ENCODE measurements at regions not wholly inside any gene's neighbourhood (a gene's known extent, or its start where the extent isn't known, plus 50 kb on each side); places are given as distances from the start of the nearest gene placed in this dataset.

GRCh38 chr1:79100385-79100784 lies 93.9 kb upstream of the ADGRL4 start:
- no peak for DNase-seq (ENCODE audit: low read depth, low spot score)

DNA sequence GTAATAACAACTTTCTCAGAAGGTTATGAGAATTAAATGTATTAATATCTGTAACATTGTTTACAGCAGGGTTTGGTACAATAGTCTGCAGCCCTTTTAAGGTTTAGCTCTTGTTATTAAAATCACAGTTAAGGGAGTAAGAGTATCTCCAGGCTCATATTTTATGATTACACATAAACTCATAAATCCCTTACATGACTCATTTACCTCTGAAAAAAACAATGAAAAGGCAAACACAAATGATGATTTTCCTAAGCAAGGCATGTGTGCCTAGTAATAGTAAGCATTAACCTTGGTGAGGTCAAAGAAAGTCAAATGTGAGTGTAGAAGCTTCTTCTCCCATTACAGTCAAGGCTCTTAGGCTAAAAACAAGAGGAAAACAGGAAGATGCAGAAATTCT lies 84.5 kb upstream of the ADGRL4 start:
- no peak for DNase-seq (ENCODE audit: low read depth, low spot score)

GRCh38 chr1:79089946-79090345 lies 83.4 kb upstream of the ADGRL4 start:
- DNase-seq (ENCODE audit: low read depth, low spot score) = no peak

DNA sequence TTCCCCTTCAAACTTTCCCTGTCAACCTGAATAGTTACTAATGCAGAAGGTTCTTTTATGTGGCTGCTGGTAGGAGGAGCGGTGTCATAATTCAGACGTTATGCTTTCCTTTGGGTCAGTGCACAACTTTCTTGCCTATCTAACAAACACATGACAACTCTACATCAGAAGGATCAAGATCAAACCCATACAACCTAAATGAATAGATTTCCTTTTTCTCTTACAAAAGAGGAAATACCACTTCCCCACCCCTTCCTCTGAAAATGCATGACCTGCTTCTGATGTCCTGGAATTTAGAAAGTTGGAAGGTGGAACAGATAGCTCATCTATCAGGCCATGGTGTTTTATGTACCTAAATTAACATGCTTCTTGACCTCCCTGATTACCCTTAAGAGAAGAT lies 75.7 kb upstream of the ADGRL4 start:
- DNase-seq (ENCODE audit: low read depth, low spot score) = no peak

DNA sequence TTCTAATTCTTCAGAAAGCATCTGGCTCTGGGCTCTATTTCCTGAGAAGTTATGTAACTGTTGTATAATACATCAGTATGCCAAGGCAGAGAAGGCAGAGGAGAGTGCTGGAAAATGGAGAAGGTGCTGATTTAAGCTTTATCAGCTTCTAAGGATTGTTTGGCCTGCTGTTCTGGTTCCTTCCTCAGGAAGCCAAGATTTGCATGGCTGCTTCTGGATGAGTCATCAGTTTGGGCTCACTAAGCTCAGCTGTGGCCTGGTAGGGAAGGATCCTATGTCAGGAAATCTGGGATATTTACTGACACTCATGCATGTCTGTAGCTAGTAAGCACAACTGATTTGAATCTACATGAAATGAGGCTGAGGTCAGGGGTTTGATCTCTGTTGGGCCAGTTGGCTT lies 73.2 kb upstream of the ADGRL4 start:
- DNase-seq (ENCODE audit: low read depth, low spot score) = peak; percentile 58

DNA sequence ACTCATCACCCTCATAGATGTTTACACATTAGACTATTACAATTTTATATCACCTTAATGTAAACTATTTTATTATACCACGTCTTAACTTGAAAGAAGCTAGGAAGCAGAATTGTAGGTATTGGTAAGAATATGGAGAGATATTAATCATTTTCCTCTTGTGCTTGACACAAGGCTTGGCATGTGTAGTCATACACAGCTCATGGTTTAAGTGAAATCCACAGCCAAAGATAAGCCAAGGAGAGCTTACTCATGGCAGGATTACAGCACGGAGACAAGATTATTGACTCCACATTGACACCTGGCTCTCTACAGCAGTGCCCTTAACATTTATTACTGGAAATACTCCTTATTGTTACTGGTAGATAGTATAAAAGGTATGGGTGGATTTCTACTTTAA lies 68.4 kb upstream of the ADGRL4 start:
- DNase-seq (ENCODE audit: low read depth, low spot score) = no peak

- DNase-seq (ENCODE audit: low read depth, low spot score) = no peak
Observed at GRCh38 chr1:79069828-79070227, 63.3 kb upstream of the ADGRL4 start.

DNA sequence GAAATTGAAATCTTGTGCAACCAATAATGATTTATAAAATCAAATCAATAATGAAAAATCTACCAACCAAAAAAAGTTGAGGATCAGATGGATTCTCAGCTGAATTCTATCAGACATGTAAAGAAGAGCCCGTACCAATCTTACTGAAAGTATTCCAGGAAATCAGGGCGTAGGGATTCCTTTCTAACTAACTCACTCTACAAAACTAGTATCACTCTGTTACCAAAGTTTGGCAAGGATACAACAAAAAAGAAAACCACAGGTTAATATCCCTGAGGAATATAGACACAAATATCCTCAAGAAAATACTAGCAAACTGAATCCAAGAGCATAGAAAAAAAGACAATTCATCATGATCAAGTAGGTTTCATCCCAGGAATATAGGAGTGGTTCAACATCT lies 52.8 kb upstream of the ADGRL4 start:
- DNase-seq (ENCODE audit: low read depth, low spot score) = no peak

Data from brain pericyte (primary cell).